HepG2 (cell line): ENCODE measurements at regions not wholly inside any gene's neighbourhood (a gene's known extent, or its start where the extent isn't known, plus 50 kb on each side); places are given as distances from the start of the nearest gene placed in this dataset.
"Not testable (repeated sequence)": the region's sequence is repeated elsewhere in the genome, so short reads cannot be mapped to it uniquely, and the experiment has no call there.

ENCODE experiments used
- ATAC-seq: fragments of 200-7000 bp; cut with Tn5 transposase; 3 replicates; pipeline ENCODE4 v1.9.1; 2020; ENCODE audit warnings: mild to moderate bottlenecking, moderate library complexity
- BruUV-seq: library from RNA; stranded (reverse); fragments of 400-500 nt; replicated peaks from 2 replicates; lab custom pipeline; 2021; lab: Mats Ljungman, UMichigan
- CTCF ChIA-PET: fragments of 300-600 bp; formaldehyde crosslinking; extraction: SDS; loops from one replicate; lab custom pipeline; 2021; ENCODE audit warnings: low total read pairs, inconsistent platforms, low intra/inter-chr PET ratio; lab: Yijun Ruan, JAX
- POLR2A ChIA-PET: fragments of 350-600 bp; sonication (Branson Sonifier 250); formaldehyde crosslinking; loops from one replicate; lab custom pipeline; 2020; ENCODE audit warnings: antibody characterized with exemption, inconsistent platforms; lab: Yijun Ruan, JAX
- DNase-seq: peaks from one replicate; pipeline ENCODE4 v3.0.0-alpha.2; 2015; ENCODE audit warnings: low spot score
- FAIRE-seq: peaks from 3 replicates; lab custom pipeline; 2011; peaks lifted over from hg19 to GRCh38; lab: Jason Lieb, UNC
- H2AFZ ChIP-seq: one replicate; pipeline ENCODE4 v1.6.1; 2011; ENCODE audit warnings: low read length, inconsistent platforms
- H3K27ac ChIP-seq: fragments of 300-600 bp; 3 replicates; pipeline ENCODE4 v1.8.0; 2011; ENCODE audit warnings: mixed run types, mild to moderate bottlenecking, mixed read lengths, low read length, inconsistent platforms; ENCODE audit not compliant: insufficient read depth; ENCODE audit errors: extremely low read length
- H3K27me3 ChIP-seq, 2 experiments: fragments of 200-600 bp in 1 of 2; 2 replicates in 1 of 2; 3 replicates in 1 of 2; pipeline versions ENCODE4 v1.6.0 to v1.8.0; 2011; ENCODE audit warnings: low read length in 2 of 2, mild to moderate bottlenecking in 2 of 2, moderate library complexity in 2 of 2, inconsistent platforms in 1 of 2; ENCODE audit not compliant: insufficient read depth in 2 of 2, control insufficient read depth in 1 of 2
- H3K36me3 ChIP-seq, 2 experiments: fragments of 200-600 bp in 1 of 2; replicated peaks in 1 of 2; 2 replicates in 1 of 2; 3 replicates in 1 of 2; pipeline versions ENCODE4 v1.5.1 to v1.8.0; 2011; ENCODE audit warnings: low read length in 2 of 2, inconsistent platforms in 1 of 2; ENCODE audit not compliant: insufficient read depth in 2 of 2, control insufficient read depth in 1 of 2
- H3K4me1 ChIP-seq: 2 replicates; pipeline ENCODE4 v1.5.1; 2012; ENCODE audit warnings: low read length, inconsistent platforms; ENCODE audit not compliant: insufficient read depth
- H3K4me2 ChIP-seq: 2 replicates; pipeline ENCODE4 v1.6.0; 2011; ENCODE audit warnings: low read depth, low read length, inconsistent platforms
- H3K4me3 ChIP-seq, 3 experiments: fragments of 200-600 bp in 1 of 3; sonication (generic), shearing (Covaris generic) in 1 of 3; replicated peaks in 1 of 3; 2 replicates each; pipeline ENCODE4 v1.5.1; 2011 to 2016; ENCODE audit warnings: low read length in 3 of 3, inconsistent platforms in 2 of 3, low read depth in 2 of 3, mild to moderate bottlenecking in 2 of 3, control low read depth in 1 of 3, mixed read lengths in 1 of 3; ENCODE audit not compliant: insufficient read depth in 1 of 3
- H3K79me2 ChIP-seq: one replicate; pipeline ENCODE4 v1.6.1; 2011; ENCODE audit warnings: low read length, inconsistent platforms; ENCODE audit not compliant: insufficient read depth
- H3K9ac ChIP-seq: 2 replicates; pipeline ENCODE4 v1.6.0; 2011; ENCODE audit warnings: mild to moderate bottlenecking, low read depth, low read length, inconsistent platforms; ENCODE audit not compliant: insufficient read depth
- H3K9me3 ChIP-seq: 2 replicates; pipeline ENCODE4 v1.5.1; 2012; ENCODE audit warnings: mild to moderate bottlenecking, low read length
- H4K20me1 ChIP-seq: 2 replicates; pipeline ENCODE4 v1.6.0; 2011; ENCODE audit warnings: inconsistent platforms, mild to moderate bottlenecking, low read length, moderate library complexity; ENCODE audit not compliant: insufficient read depth
- TOPORS ChIP-seq: sonication (generic); formaldehyde crosslinking; IDR thresholded peaks from 2 replicates; pipeline ENCODE4 v1.8.0; 2023; ENCODE audit warnings: mild to moderate bottlenecking, missing genetic modification reagents
- ZFP41 ChIP-seq: sonication (generic); formaldehyde crosslinking; IDR thresholded peaks from 2 replicates; pipeline ENCODE4 v1.4.0; 2020; ENCODE audit warnings: mild to moderate bottlenecking, missing genetic modification reagents, borderline replicate concordance
- ZNF331 ChIP-seq: sonication (generic); formaldehyde crosslinking; IDR thresholded peaks from 2 replicates; pipeline ENCODE4 v1.4.0; 2020; ENCODE audit warnings: missing genetic modification reagents
- WGBS: methylation state at CpG from one replicate; pipeline ENCODE4 v1.1.6; 2017; ENCODE audit warnings: low lambda C conversion rate; 5-methylcytosine and 5-hydroxymethylcytosine counted together
- in situ Hi-C: cut with HindIII; loops from 2 replicates; pipeline ENCODE4 v1.10.0; 2017; ENCODE audit warnings: low pct_unique_long_range_greater_than_20kb; ENCODE audit not compliant: extremely low pct_ligation_motif_present
- intact Hi-C: fragments of 100-400 bp; cut with micrococcal nuclease; formaldehyde crosslinking; loops from one replicate; pipeline ENCODE4 v1.10.0; 2022; ENCODE audit not compliant: unreplicated experiment
- TF ChIP-seq, protein P1 (sequence below): sonication (generic); formaldehyde crosslinking; IDR thresholded peaks from 2 replicates; pipeline ENCODE4 v1.5.1; 2020; ENCODE audit warnings: mild to moderate bottlenecking, missing genetic modification reagents, moderate library complexity

DNA sequence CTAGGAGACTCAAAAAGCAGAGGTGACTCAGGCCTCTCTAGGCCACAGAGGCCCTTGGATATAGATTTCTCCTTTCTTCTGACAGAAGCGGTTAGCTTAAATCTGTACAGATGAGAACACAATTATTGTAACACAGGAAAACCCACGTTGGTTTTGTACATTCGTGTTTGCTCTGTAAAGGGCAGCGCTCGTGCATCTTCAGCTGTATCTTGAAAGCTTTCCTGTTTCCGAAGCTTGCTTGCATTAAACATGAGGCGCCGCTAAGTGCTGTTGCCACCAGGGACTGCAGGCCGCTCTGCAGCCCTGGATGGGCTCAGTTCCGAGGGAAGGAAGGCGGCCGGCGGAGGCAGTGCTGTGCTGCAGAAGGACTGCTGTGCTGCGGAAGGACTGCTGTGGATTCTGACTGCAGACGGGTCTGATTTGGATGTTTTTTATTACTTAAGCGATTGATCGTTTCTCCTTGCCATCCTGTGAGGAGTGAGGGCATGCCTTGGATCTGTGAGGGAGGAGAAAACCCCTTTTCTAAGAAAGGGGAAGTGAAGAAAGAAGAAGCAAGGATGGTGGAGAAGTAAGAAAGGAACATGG, 53.3 kb downstream of the FHIP2A start (continued):
- no peak for TF ChIP-seq TOPORS (CRISPR knock-in tag)
- TF ChIP-seq ZNF331 (CRISPR knock-in tag), result no peak
- no peak for TF ChIP-seq ZFP41 (CRISPR knock-in tag)
- TF ChIP-seq, protein P1, sequence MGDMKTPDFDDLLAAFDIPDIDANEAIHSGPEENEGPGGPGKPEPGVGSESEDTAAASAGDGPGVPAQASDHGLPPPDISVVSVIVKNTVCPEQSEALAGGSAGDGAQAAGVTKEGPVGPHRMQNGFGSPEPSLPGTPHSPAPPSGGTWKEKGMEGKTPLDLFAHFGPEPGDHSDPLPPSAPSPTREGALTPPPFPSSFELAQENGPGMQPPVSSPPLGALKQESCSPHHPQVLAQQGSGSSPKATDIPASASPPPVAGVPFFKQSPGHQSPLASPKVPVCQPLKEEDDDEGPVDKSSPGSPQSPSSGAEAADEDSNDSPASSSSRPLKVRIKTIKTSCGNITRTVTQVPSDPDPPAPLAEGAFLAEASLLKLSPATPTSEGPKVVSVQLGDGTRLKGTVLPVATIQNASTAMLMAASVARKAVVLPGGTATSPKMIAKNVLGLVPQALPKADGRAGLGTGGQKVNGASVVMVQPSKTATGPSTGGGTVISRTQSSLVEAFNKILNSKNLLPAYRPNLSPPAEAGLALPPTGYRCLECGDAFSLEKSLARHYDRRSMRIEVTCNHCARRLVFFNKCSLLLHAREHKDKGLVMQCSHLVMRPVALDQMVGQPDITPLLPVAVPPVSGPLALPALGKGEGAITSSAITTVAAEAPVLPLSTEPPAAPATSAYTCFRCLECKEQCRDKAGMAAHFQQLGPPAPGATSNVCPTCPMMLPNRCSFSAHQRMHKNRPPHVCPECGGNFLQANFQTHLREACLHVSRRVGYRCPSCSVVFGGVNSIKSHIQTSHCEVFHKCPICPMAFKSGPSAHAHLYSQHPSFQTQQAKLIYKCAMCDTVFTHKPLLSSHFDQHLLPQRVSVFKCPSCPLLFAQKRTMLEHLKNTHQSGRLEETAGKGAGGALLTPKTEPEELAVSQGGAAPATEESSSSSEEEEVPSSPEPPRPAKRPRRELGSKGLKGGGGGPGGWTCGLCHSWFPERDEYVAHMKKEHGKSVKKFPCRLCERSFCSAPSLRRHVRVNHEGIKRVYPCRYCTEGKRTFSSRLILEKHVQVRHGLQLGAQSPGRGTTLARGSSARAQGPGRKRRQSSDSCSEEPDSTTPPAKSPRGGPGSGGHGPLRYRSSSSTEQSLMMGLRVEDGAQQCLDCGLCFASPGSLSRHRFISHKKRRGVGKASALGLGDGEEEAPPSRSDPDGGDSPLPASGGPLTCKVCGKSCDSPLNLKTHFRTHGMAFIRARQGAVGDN (CRISPR knock-in tag), result peak; percentile 26
- TF ChIP-seq, all 625 proteins: peak for 12

DNA sequence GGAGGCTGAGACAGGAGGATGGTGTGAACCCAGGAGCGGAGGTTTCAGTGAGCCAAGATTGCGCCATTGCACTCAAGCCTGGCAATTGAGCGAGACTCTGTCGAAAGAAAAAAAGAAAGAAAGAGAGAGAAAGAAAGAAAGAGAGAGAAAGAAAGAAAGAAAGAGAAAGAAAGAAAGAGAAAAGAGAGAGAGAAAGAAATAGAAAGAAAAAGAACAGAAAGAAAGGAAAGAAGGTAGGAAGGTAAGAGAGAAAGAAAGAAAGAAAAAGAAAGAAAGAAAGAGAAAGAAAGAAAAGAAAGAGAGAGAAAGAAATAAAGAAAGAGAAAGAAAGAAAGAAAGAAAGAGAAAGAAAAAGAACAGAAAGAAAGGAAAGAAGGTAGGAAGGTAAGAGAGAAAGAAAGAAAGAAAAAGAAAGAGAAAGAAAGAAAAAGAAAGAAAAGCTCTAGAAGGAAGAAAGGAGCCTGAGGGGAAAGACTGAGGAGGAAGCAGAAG, 54.1 kb downstream of the FHIP2A start:
- Histone ChIP-seq H2AFZ (peak overlapping the region; percentile 16), H3K4me3 (peak overlapping the region in 2 of 3 experiments; percentile 39 to 67; a peak in 4 of 6 replicates), H3K4me1 (peaks cover 23% of the 10 kb centered on the region), H3K4me2 (peak overlapping the region; percentile 71)
- CTCF ChIA-PET, in situ Hi-C loops, DNase-seq, H3K79me2 ChIP-seq, H3K27ac ChIP-seq, ATAC-seq, H3K9me3 ChIP-seq, H3K27me3 ChIP-seq, H4K20me1 ChIP-seq, FAIRE-seq, H3K36me3 ChIP-seq, BruUV-seq, H3K9ac ChIP-seq: not testable (repeated sequence)
- POLR2A ChIA-PET, result interaction anchor here (1.8 kb wide), 1 partner anchor 63 kb away, joined by 8 read pairs; the partner anchor contains the start of gene TRUB1
- 82% methylated on average over 4 of the region's 4 CpGs for WGBS
- intact Hi-C loops, result loop anchor here (2.0 to 10.0 kb wide), 3 partner anchors 53 to 479 kb away; partner anchors contain the start of genes FHIP2A and TRUB1
